Dendritic cell treated with granulocyte-macrophage colony-stimulating factor and Interleukin-4, amounts not matched to agents 40 ng/mL and 50 ng/mL, for 4 days (primary cell): ENCODE measurements at regions not wholly inside any gene's neighbourhood (a gene's known extent, or its start where the extent isn't known, plus 50 kb on each side); places are given as distances from the start of the nearest gene placed in this dataset.

ENCODE experiments used
- H3K27ac Mint-ChIP-seq: one replicate; pipeline ENCODE4 v1.8.0; 2022; ENCODE audit warnings: mild to moderate bottlenecking, mixed read lengths
- H3K27me3 Mint-ChIP-seq: one replicate; pipeline ENCODE4 v1.8.0; 2022; ENCODE audit warnings: mild to moderate bottlenecking, mixed read lengths
- H3K36me3 Mint-ChIP-seq: one replicate; pipeline ENCODE4 v1.8.0; 2022; ENCODE audit warnings: low read depth, mixed read lengths
- H3K4me1 Mint-ChIP-seq: one replicate; pipeline ENCODE4 v1.8.0; 2022; ENCODE audit warnings: low read depth, mixed read lengths
- H3K4me3 Mint-ChIP-seq: one replicate; pipeline ENCODE4 v1.8.0; 2022; ENCODE audit warnings: mild to moderate bottlenecking, moderate library complexity, mixed read lengths
- H3K9me3 Mint-ChIP-seq: one replicate; pipeline ENCODE4 v1.8.0; 2022; ENCODE audit warnings: mixed read lengths
- intact Hi-C: fragments of 100-400 bp; cut with micrococcal nuclease; formaldehyde crosslinking; loops from one replicate; pipeline ENCODE4 v1.15.0; 2022

DNA sequence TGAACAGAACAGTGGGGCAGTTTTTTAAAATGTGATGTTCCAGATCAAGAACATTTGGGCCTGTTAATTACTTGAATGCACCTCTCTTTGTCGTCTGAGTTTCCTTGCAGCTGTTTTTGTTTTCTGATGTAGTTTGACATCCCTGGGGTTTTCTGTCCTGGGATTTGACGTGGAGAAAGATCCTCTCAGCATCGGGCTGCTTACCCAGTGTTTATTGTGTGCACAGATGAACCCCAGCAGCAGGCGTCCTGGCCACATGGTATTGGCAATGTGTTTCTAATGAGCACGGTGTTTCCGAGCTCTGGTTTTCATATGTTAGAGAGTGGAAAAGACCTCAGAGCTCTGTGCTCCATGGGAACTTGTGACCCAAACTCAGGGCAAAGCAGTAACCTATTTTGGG is 191.1 kb upstream of the IRX3 start:
- no peak overlapping the region for H3K4me3 Mint-ChIP-seq
- intact Hi-C loops = no loop called here
- no peaks in the 10 kb centered on the region for H3K4me1 Mint-ChIP-seq
- H3K9me3 Mint-ChIP-seq = no peaks in the 10 kb centered on the region
- H3K36me3 Mint-ChIP-seq = no peaks in the 10 kb centered on the region
- no peaks in the 10 kb centered on the region for H3K27me3 Mint-ChIP-seq
- H3K27ac Mint-ChIP-seq = no peak overlapping the region

DNA sequence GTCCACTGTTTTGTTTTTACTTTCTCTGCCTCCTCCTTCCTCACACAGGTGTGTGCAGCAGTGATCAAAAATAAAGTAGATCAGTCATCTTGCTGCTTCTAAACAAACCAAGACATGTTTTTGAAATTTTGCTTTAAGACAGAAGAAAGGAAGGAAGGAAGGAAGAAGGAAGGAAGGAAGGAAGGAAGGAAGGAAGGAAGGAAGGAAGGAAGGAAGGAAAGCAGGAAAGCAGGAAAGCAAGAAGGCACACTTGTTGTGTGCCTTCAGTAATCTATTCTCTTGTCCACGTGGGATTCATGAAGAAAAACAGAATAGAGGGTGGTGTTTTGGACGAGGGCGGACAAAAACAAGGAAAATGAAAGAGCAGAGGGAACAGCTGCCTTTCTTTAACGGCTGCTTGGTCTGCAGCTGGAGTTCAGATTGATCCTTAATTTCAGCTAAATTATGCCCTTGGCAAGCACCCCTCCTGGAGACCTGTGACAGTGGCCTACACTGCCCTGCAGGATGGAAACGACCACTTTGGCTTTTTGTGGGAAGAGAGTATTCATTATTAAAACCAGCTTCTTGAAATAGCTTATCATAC is 188.5 kb upstream of the IRX3 start:
- intact Hi-C loops = no loop called here
- Mint-ChIP-seq H3K27me3 (no peaks in the 10 kb centered on the region), H3K4me1 (no peaks in the 10 kb centered on the region), H3K36me3 (no peaks in the 10 kb centered on the region), H3K27ac (no peak overlapping the region), H3K9me3 (no peaks in the 10 kb centered on the region), H3K4me3 (no peak overlapping the region)

DNA sequence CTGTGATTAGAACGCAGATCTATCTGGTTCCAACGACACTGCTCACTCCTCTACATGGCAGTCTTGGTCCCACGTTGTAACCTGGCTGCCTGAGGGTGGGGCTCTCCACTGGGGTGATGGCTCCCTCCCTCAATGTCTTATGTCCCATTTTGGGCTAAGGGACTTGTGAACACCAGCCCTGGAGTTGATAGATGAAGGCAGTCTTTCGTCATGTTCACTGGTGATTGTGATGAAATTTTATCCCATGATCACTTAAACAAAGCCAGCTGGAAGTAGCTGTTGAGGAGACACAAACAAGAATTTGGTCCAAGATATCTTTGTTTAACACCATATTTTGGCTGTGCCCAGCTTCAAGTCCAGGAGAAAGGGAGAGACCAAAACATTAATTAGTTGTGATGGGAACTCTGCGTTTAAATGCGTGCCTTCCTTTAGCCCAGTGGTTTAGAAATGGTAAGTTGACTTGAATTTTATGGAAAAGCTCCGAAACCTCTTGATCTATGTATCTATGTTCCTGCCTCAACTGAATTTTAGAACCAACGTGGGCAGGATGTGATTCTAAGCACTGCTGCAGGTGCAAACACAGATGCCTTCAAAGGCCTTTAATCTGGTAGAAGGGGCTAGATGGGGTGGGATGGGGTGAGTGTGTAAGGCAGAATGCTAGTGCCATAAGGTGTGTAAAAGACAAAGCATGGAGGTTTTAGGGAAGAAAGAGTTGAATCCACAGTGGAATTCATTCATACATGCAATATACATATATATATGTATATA is 186.8 kb upstream of the IRX3 start:
- no peaks in the 10 kb centered on the region for H3K36me3 Mint-ChIP-seq
- H3K27me3 Mint-ChIP-seq = no peaks in the 10 kb centered on the region
- H3K4me1 Mint-ChIP-seq = no peaks in the 10 kb centered on the region
- no peak overlapping the region for H3K4me3 Mint-ChIP-seq
- H3K9me3 Mint-ChIP-seq = no peaks in the 10 kb centered on the region
- no peak overlapping the region for H3K27ac Mint-ChIP-seq
- intact Hi-C loops = no loop called here

DNA sequence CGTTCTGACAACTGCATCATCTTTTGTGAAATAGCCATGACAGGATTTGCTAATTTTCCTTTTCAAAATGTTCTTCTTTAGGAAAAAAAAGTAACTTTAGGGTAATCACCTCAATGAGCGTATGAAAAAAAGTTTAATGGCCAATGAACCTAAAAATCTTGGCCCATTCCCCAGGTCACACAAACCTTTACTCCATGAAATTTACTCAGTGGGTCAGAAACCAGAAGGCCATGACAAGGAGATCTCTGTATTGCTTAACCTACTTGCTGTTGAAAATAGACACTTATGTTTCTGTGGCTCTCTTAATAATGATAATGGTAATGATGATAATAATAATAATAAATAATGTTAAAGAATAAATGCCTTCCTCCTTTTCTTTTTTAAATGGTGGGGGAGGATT is 180.8 kb upstream of the IRX3 start:
- no peak overlapping the region for H3K27ac Mint-ChIP-seq
- no peaks in the 10 kb centered on the region for H3K4me1 Mint-ChIP-seq
- H3K27me3 Mint-ChIP-seq = no peaks in the 10 kb centered on the region
- no peak overlapping the region for H3K4me3 Mint-ChIP-seq
- H3K36me3 Mint-ChIP-seq = no peaks in the 10 kb centered on the region
- peaks cover 33% of the 10 kb centered on the region for H3K9me3 Mint-ChIP-seq
- intact Hi-C loops = no loop called here

DNA sequence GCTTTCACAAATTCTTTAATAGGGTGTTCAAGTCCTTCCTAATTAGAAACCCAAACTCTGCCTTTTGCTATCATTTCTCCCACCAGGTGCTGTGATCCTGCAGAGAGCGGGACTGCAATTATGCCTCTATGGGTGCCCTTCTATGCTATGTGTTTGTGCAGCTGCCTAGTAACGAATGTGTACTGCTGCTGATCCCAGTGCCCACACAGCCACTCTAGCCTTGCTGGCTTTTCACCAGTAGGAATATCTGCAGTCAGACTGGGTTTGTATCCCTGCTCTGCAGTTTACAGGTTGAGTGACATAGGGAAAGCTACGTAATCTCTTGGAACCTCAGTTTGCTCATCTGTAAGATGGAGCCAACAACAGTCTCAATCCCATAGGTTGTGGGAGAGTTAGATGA is 179.6 kb upstream of the IRX3 start:
- Mint-ChIP-seq H3K4me1 (no peaks in the 10 kb centered on the region), H3K36me3 (no peaks in the 10 kb centered on the region), H3K9me3 (peaks cover 33% of the 10 kb centered on the region), H3K27me3 (no peaks in the 10 kb centered on the region), H3K4me3 (no peak overlapping the region), H3K27ac (no peak overlapping the region)
- intact Hi-C loops = no loop called here

DNA sequence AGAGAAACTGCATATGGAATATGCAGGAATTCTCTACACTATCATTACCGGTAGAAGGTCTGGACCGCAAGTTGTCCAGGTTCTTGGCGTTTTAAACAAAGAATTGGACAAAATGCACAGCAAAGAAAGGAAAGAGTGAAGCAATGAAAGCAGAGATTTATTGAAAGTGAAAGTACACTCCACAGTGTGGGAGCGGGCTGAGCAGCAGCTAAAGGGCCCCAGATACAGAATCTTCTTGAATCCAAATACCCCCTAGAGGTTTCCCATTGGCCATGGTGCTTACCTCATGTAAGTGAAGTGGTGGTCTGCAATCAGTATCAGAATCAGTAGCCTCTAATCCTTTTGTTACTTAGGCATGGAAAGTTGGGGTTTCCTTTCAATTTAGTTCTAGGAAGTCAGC is 178.5 kb upstream of the IRX3 start:
- intact Hi-C loops = no loop called here
- Mint-ChIP-seq H3K36me3 (no peaks in the 10 kb centered on the region), H3K27me3 (no peaks in the 10 kb centered on the region), H3K4me3 (no peak overlapping the region), H3K4me1 (no peaks in the 10 kb centered on the region), H3K27ac (no peak overlapping the region), H3K9me3 (peaks cover 33% of the 10 kb centered on the region)

DNA sequence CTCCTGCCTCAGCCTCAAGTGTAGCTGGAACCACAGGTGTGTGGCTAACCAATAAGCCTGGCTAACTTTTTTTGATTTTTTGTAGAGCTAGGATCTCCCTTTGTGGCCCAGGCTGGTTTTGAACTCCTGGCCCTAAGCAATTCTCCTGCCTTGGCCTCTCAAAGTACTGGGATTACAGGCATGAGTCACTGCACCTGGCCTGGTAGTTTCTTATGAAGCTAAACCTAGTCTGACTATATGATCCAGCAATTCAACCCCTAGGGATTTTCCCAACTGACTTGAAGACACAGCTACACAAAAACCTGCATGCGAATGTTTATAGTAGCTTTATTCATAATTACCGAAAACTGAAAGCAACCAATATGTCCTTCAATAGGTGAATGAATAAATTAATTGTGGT is 176.2 kb upstream of the IRX3 start:
- Mint-ChIP-seq H3K9me3 (peaks cover 33% of the 10 kb centered on the region), H3K4me3 (no peak overlapping the region), H3K27me3 (no peaks in the 10 kb centered on the region), H3K36me3 (no peaks in the 10 kb centered on the region), H3K4me1 (no peaks in the 10 kb centered on the region), H3K27ac (no peak overlapping the region)
- intact Hi-C loops = no loop called here

DNA sequence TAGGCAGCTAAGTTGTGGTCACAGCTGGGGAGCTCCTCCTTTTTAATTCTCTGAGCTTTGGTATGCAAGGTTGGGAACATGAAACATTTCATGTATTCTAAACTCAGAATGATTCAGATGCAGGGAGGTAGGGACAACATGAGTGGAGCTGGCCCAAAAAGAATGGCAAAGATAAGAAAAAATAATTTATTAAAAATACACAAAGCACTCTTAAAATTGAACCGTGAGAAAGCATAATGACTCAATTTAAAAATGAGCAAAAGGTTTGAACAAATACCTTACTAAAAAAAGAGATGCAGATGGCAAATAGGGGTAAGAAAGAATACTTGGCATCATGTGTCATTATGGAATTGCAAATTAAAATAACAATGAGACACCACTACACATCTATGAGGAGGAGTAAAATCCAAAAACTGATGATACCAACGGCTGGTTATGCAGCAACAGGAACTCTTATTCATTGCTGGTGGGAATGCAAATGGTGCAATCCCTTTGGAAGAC is 175.6 kb upstream of the IRX3 start:
- peaks cover 4% of the 10 kb centered on the region for H3K4me1 Mint-ChIP-seq
- no peaks in the 10 kb centered on the region for H3K27me3 Mint-ChIP-seq
- peaks cover 33% of the 10 kb centered on the region for H3K9me3 Mint-ChIP-seq
- no peaks in the 10 kb centered on the region for H3K36me3 Mint-ChIP-seq
- intact Hi-C loops = no loop called here
- no peak overlapping the region for H3K27ac Mint-ChIP-seq
- no peak overlapping the region for H3K4me3 Mint-ChIP-seq

DNA sequence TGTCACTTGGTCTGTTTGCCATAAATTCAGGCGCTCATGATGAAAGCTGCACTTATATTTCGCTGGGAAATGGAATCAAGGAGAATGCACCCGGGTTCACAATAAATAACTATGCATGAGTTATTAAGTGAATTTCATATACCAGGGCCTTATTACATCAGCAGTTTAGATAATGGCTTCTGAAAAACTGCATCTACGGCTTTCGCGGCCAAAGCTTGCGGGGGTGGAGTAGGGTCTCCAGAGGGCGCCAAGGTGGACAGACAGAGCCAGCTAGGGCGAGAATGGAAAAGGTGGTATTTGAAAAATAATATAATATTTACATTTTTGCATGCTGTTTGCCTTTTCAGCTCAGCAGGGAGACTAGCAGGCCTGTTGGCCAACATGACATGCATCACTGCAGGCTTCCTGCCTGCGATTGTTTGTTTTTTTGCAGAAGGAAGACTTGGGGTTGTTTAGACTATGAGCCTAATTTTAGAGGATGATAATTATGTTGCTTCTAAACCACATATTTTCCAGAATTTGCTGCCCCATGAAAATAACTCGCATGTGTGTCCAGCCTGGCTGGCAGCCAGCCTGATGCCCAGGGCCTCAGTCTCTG is 173.8 kb upstream of the IRX3 start:
- Mint-ChIP-seq H3K36me3 (no peaks in the 10 kb centered on the region), H3K27me3 (peaks cover 2% of the 10 kb centered on the region), H3K9me3 (peaks cover 27% of the 10 kb centered on the region), H3K4me1 (peaks cover 6% of the 10 kb centered on the region), H3K4me3 (no peak overlapping the region), H3K27ac (no peak overlapping the region)
- intact Hi-C loops = no loop called here

DNA sequence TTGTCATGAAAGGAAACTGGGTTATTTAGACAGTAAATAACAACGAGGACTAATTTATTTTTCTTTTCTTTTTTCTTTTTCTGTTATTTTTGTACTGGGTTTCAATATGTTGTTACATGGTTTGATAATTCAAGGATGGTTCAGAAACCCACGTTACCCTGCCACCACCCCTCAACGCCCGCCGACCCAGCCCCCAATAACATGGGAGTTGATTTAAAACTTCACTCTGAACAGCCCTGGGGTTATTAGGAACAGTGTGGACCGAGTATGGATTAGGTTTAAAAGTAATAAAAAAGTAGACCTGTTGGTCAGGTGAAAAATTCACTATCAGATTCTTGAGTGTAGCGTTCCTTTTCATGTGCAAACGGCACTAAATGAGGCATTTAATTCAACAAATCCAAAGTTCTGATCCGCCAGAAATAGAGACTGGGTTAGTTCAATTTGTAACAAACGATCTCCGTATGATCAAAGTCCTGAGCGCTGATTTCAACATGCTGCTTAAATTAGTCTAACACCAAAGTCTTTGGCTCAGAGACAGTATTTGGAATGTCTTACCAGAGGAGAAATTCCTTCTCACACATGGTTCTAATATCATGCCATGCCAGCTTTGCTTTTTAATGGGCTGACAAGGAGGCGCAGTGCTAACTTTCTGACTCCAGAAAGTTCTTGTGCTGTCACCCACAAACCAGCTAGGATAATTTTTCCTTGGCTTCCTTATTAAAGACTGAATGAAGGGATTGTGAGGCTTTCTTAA is 173.1 kb upstream of the IRX3 start:
- Mint-ChIP-seq H3K36me3 (no peaks in the 10 kb centered on the region), H3K27ac (no peak overlapping the region), H3K9me3 (peaks cover 20% of the 10 kb centered on the region), H3K27me3 (peaks cover 4% of the 10 kb centered on the region), H3K4me1 (peaks cover 6% of the 10 kb centered on the region), H3K4me3 (no peak overlapping the region)
- intact Hi-C loops = no loop called here

DNA sequence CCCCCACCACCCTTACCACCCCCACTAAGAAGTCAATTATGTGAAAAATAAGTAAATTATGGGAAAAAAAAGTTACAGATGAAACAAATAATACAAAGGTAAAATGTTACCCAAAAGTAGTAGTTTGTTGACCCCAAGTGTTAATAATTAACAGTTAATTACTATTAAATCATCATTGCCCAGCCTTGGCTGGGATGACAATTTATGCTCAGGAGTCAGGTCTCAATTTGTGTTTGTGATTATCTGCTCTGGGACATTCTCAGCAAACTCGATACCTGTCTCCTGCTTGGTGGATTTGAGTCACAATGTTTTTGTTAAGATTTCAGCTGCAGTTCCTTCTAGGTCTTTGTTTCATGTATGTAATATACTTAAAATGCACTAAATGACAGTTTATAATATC is 172.3 kb upstream of the IRX3 start:
- Mint-ChIP-seq H3K36me3 (no peaks in the 10 kb centered on the region), H3K4me1 (peaks cover 6% of the 10 kb centered on the region), H3K4me3 (no peak overlapping the region), H3K27me3 (peaks cover 4% of the 10 kb centered on the region), H3K9me3 (peaks cover 13% of the 10 kb centered on the region), H3K27ac (no peak overlapping the region)
- intact Hi-C loops = no loop called here

DNA sequence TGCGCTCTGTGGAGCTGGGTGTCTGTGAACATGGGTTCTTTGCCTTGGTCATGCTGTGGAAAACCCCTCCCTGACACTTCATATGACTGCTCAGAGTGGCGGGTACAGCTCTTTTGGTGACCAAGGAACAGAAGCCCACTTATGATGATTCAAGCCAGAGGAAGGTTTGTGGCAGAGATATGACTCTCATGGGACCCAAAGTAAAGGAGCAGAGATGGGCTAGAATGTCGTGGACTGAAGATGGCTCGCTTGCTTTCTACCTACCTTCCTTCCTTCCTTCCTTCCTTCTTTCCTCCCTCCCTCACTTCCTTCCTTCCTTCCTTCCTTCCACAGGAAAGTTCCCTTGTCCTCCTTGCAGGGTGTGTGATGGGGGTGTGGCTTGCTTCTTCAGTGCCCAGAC is 169.7 kb upstream of the IRX3 start:
- no peaks in the 10 kb centered on the region for H3K9me3 Mint-ChIP-seq
- peaks cover 7% of the 10 kb centered on the region for H3K27me3 Mint-ChIP-seq
- H3K4me1 Mint-ChIP-seq = peaks cover 6% of the 10 kb centered on the region
- H3K36me3 Mint-ChIP-seq = no peaks in the 10 kb centered on the region
- no peak overlapping the region for H3K4me3 Mint-ChIP-seq
- no peak overlapping the region for H3K27ac Mint-ChIP-seq
- intact Hi-C loops = no loop called here

DNA sequence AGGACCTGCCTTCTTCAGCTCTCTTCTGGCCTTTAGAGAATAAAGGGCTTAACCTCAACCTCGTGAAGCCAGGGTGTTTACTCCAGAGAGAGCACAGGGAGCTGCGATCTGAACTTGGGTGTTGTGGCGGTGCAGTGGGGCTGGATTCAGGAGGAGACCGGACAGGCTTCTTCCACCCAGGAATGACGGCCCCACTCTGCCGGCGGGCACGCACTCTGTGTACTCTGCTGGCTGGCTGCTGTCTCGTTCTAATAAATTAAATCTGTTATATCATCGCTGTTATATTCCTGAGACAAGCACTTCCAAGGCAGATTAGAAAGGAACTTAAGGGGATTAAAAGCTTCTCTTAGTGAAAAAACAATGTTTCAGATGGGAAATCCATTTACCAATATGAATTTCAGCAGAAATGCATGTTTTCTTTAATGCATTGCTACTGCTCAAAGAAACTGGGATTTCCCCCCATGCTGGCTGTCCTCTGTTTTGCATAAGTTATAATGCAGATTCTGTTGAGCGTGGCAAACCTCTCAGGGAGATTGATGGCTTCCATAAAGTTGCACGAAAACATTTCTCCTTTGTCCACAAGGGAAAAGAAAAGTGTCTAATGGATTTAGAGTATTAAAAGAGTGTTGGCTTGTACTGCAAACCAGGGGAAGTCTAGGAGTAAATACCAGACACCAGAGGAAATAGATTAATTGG is 168.6 kb upstream of the IRX3 start:
- no peak overlapping the region for H3K4me3 Mint-ChIP-seq
- H3K27me3 Mint-ChIP-seq = peaks cover 10% of the 10 kb centered on the region
- intact Hi-C loops = no loop called here
- H3K36me3 Mint-ChIP-seq = no peaks in the 10 kb centered on the region
- H3K9me3 Mint-ChIP-seq = no peaks in the 10 kb centered on the region
- no peak overlapping the region for H3K27ac Mint-ChIP-seq
- H3K4me1 Mint-ChIP-seq = peaks cover 6% of the 10 kb centered on the region

DNA sequence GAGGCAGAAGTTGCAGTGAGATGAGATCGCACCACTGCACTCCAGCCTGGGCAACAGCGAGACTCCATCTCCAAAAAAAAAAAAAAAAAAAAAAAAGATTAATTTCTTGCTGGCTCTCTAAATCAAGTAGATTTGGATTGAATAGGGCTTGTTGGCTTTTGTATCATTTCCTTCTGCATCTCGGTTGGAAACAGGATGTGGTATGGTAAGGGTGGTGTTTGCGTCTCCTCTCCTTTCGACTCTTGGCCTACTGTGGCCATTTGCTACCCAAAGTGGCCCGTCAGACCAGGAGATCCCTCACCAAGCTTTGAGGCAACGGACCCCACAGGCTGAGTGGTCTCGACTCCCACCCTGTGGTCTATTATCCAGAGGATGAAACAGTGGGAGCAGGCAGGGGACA is 168.0 kb upstream of the IRX3 start:
- intact Hi-C loops = no loop called here
- Mint-ChIP-seq H3K4me1 (peaks cover 6% of the 10 kb centered on the region), H3K9me3 (no peaks in the 10 kb centered on the region), H3K4me3 (no peak overlapping the region), H3K27ac (no peak overlapping the region), H3K27me3 (peaks cover 12% of the 10 kb centered on the region), H3K36me3 (no peaks in the 10 kb centered on the region)
